Activated naive CD8-positive, alpha-beta T cell treated with anti-CD3 and anti-CD28 coated beads for 36 hours (primary cell): ENCODE measurements at regions not wholly inside any gene's neighbourhood (a gene's known extent, or its start where the extent isn't known, plus 50 kb on each side); places are given as distances from the start of the nearest gene placed in this dataset.
A peak's percentile ranks its signal among the peaks of the same experiment; 100 is the strongest.

Experiments
- DNase-seq: peaks from one replicate; pipeline ENCODE4 v3.0.0; 2021
- H3K27ac Mint-ChIP-seq: one replicate; pipeline ENCODE4 v1.8.0; 2022; ENCODE audit warnings: mild to moderate bottlenecking, moderate library complexity, mixed read lengths
- H3K27me3 Mint-ChIP-seq: one replicate; pipeline ENCODE4 v1.8.0; 2022; ENCODE audit warnings: mild to moderate bottlenecking, mixed read lengths
- H3K36me3 Mint-ChIP-seq: one replicate; pipeline ENCODE4 v1.8.0; 2021; ENCODE audit warnings: mild to moderate bottlenecking, mixed read lengths
- H3K4me1 Mint-ChIP-seq: one replicate; pipeline ENCODE4 v1.8.0; 2021; ENCODE audit warnings: mixed read lengths
- H3K4me3 Mint-ChIP-seq: one replicate; pipeline ENCODE4 v1.8.0; 2022; ENCODE audit warnings: mild to moderate bottlenecking, moderate library complexity, mixed read lengths
- H3K9me3 Mint-ChIP-seq: one replicate; pipeline ENCODE4 v1.8.0; 2022; ENCODE audit warnings: mixed read lengths

GRCh38 chr15:89404023-89404422, 69.4 kb upstream of the POLG start:
- DNase-seq, result no peak
- Mint-ChIP-seq H3K27me3 (peaks cover 95% of the 10 kb centered on the region), H3K4me1 (peaks cover 41% of the 10 kb centered on the region), H3K27ac (no peak overlapping the region), H3K36me3 (no peaks in the 10 kb centered on the region), H3K9me3 (no peaks in the 10 kb centered on the region), H3K4me3 (no peak overlapping the region)

GRCh38 chr15:89402518-89402805, 67.8 kb upstream of the POLG start:
- Mint-ChIP-seq H3K27me3 (peaks cover 91% of the 10 kb centered on the region), H3K4me3 (no peak overlapping the region), H3K27ac (no peak overlapping the region), H3K36me3 (no peaks in the 10 kb centered on the region), H3K4me1 (peaks cover 30% of the 10 kb centered on the region), H3K9me3 (no peaks in the 10 kb centered on the region)
- DNase-seq, result no peak

GRCh38 chr15:89401631-89402517, 67.2 kb upstream of the POLG start:
- Mint-ChIP-seq H3K4me1 (peaks cover 27% of the 10 kb centered on the region), H3K27me3 (peaks cover 85% of the 10 kb centered on the region), H3K36me3 (no peaks in the 10 kb centered on the region), H3K9me3 (no peaks in the 10 kb centered on the region), H3K4me3 (no peak overlapping the region), H3K27ac (no peak overlapping the region)
- DNase-seq, result no peak

GRCh38 chr15:89400782-89401545, 66.3 kb upstream of the POLG start:
- no peaks in the 10 kb centered on the region for H3K36me3 Mint-ChIP-seq
- peaks cover 76% of the 10 kb centered on the region for H3K27me3 Mint-ChIP-seq

DNA sequence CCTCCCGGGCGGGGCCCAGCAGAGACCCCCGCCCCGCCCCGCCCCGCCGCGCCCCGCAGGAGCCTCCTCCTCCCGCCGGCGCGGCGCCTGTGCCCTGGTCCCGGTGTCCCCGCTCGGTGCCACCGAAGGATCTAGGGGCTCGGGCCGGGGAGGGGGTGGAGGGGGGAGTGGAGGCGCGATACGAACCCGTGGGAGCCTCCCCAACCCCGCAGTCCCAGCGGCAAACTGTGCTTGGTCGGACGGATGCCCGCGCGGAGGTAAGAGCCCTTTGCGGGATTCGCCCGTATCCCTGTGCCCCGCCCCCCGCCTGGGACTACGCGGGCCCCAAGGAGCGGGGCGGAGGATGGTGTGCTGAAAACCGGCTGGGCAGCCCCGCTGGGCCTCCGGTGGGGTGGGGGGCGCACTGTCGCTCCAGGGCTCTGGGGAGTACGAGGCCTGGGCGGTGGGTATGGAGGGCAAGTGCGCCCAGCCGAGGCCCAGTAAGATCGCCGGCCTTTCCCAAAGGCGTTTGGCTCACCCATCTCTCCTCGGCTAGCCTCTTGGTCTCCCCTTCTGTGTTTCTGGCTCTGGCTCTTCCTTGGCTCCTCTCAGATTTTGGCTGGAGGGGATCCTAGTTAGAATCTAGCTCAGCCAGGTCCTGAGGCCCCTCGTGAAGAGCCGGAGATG, 65.6 kb upstream of the POLG start:
- H3K36me3 Mint-ChIP-seq, result no peaks in the 10 kb centered on the region
- DNase-seq, result no peak
- no peaks in the 10 kb centered on the region for H3K9me3 Mint-ChIP-seq
- peaks cover 69% of the 10 kb centered on the region for H3K27me3 Mint-ChIP-seq
- peaks cover 16% of the 10 kb centered on the region for H3K4me1 Mint-ChIP-seq
- H3K27ac Mint-ChIP-seq, result no peak overlapping the region
- peak overlapping the region; percentile 61 for H3K4me3 Mint-ChIP-seq

More at GRCh38 chr15:89400782-89401545, 66.3 kb upstream of the POLG start:
- H3K4me1 Mint-ChIP-seq, result peaks cover 18% of the 10 kb centered on the region
- H3K9me3 Mint-ChIP-seq, result no peaks in the 10 kb centered on the region
- no peak for DNase-seq
- H3K27ac Mint-ChIP-seq, result no peak overlapping the region
- peak overlapping the region; percentile 61 for H3K4me3 Mint-ChIP-seq

DNA sequence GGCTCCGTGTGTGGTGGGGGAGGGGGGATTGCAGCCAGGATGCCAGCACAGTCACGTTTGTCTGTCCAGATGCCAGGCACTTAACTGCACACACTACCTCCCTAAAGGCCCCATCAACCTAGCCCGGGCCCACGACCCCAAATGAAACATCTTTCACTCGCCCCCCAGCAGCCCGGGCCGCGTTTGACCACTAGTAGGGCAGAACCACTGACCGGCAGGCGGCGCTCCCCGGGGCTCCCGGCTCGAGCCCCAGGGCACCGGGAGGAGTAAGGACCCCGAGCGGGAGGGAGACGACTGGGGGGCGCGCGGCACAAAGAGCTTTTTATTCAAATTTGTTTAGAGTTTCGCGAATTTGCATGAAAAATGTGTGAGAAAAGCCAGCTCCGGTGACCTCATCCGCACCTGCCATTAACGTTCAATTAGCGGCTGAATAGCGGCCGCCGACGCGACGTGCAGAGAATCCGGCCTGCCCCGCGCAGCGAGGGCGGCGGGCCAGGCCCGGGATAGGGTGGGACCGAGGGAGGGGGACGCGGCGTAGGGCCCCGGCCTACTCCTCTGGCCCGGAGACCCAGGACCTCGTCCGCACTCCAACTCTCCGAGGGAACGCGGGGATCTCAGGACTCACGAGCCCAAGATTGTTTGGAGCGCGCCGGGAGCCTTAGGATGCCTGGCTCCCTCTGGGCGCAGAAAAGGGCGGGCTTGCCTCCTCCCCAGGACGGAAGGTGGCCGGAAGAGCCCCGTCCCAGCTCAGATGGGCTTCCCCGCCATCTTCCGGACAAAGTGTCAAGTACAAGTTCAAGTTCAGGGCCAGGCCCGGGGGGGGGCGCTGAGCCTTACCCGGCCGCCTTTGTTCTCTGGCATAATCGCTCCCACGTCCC, 64.9 kb upstream of the POLG start:
- no peaks in the 10 kb centered on the region for H3K36me3 Mint-ChIP-seq
- peaks cover 61% of the 10 kb centered on the region for H3K27me3 Mint-ChIP-seq
- H3K9me3 Mint-ChIP-seq, result no peaks in the 10 kb centered on the region
- DNase-seq, result peak; percentile 49
- peaks cover 16% of the 10 kb centered on the region for H3K4me1 Mint-ChIP-seq
- no peak overlapping the region for H3K27ac Mint-ChIP-seq
- H3K4me3 Mint-ChIP-seq, result peak overlapping the region; percentile 69

DNA sequence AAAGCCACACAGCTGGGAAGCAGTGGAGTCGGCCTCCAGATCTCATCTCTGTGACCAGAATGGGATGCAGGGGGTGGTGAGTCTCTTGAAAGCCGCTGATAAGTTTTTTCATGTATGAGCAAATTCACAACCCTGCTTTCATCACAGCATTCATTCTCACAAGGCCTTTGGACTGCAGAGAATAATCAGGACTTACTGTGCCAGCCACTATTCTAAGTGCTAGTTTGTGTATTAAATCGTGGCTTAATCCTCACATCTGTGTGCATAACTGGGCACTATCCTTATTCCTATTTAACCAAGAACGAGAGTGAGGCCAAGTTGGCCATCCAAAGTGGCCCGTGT, 64.2 kb upstream of the POLG start:
- DNase-seq, result no peak

DNA sequence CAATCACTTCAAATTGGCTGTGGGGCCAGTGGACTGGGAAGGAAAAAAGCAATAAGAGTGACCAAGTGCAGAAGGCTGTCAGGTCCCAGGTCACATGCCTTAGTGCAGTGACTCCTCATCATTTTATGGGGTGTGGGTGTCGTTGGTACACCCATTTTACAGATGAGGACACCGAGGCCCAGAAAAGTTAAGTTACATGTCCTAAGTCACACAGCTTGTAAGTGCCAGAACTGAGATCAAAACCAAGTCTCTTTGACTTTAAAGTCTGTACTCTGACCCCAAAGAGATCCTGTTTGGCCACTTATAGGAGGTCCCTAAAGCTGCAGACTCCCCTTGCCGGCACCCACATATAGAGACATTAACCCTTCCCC, 63.0 kb upstream of the POLG start:
- Mint-ChIP-seq H3K27me3 (peaks cover 43% of the 10 kb centered on the region), H3K9me3 (no peaks in the 10 kb centered on the region), H3K36me3 (no peaks in the 10 kb centered on the region), H3K4me1 (peaks cover 13% of the 10 kb centered on the region), H3K27ac (no peak overlapping the region), H3K4me3 (no peak overlapping the region)
- DNase-seq, result no peak

More for the DNA sequence above, 64.2 kb upstream of the POLG start:
- no peaks in the 10 kb centered on the region for H3K9me3 Mint-ChIP-seq
- H3K27me3 Mint-ChIP-seq, result peaks cover 55% of the 10 kb centered on the region
- no peaks in the 10 kb centered on the region for H3K36me3 Mint-ChIP-seq
- peaks cover 16% of the 10 kb centered on the region for H3K4me1 Mint-ChIP-seq
- H3K4me3 Mint-ChIP-seq, result peak overlapping the region; percentile 29
- no peak overlapping the region for H3K27ac Mint-ChIP-seq

GRCh38 chr15:89396723-89397652, 62.4 kb upstream of the POLG start:
- no peak for DNase-seq
- Mint-ChIP-seq H3K27me3 (peaks cover 36% of the 10 kb centered on the region), H3K27ac (no peak overlapping the region), H3K4me3 (no peak overlapping the region), H3K9me3 (no peaks in the 10 kb centered on the region), H3K4me1 (peaks cover 8% of the 10 kb centered on the region), H3K36me3 (no peaks in the 10 kb centered on the region)

DNA sequence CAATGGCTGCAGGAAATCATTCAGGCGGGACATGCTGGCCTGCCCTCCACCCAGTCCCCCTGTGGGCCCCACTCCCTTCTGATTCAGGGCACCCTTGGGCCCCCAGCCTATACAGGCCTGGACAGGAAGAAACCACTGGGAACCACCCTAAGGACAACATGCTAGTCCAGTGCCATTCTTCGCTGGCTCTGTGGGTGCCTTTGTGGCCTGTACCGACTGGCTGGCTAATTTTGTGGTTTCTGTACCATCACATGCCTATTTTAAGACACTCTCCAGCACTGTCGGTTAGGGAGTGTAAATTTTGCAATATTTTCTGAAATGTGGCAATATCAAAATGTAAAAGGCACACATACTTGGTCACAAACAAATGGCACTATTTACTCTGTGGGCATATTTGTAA, 61.4 kb upstream of the POLG start:
- DNase-seq, result no peak
- Mint-ChIP-seq H3K27me3 (peaks cover 26% of the 10 kb centered on the region), H3K4me1 (no peaks in the 10 kb centered on the region), H3K36me3 (no peaks in the 10 kb centered on the region), H3K9me3 (no peaks in the 10 kb centered on the region), H3K27ac (no peak overlapping the region), H3K4me3 (no peak overlapping the region)

GRCh38 chr15:89395461-89395871, 60.8 kb upstream of the POLG start:
- H3K9me3 Mint-ChIP-seq, result no peaks in the 10 kb centered on the region
- no peak overlapping the region for H3K4me3 Mint-ChIP-seq
- H3K27me3 Mint-ChIP-seq, result peaks cover 21% of the 10 kb centered on the region
- no peak for DNase-seq
- H3K27ac Mint-ChIP-seq, result no peak overlapping the region
- H3K36me3 Mint-ChIP-seq, result no peaks in the 10 kb centered on the region
- H3K4me1 Mint-ChIP-seq, result no peaks in the 10 kb centered on the region

GRCh38 chr15:89395031-89395430, 60.4 kb upstream of the POLG start:
- Mint-ChIP-seq H3K36me3 (no peaks in the 10 kb centered on the region), H3K4me3 (no peak overlapping the region), H3K27ac (no peak overlapping the region), H3K4me1 (no peaks in the 10 kb centered on the region), H3K9me3 (no peaks in the 10 kb centered on the region), H3K27me3 (peaks cover 21% of the 10 kb centered on the region)
- no peak for DNase-seq

- Mint-ChIP-seq H3K36me3 (no peaks in the 10 kb centered on the region), H3K4me1 (no peaks in the 10 kb centered on the region)
Observed at GRCh38 chr15:89393056-89393455, 58.4 kb upstream of the POLG start.

More at GRCh38 chr15:89393056-89393455, 58.4 kb upstream of the POLG start:
- no peak for DNase-seq
- no peak overlapping the region for H3K4me3 Mint-ChIP-seq
- no peaks in the 10 kb centered on the region for H3K9me3 Mint-ChIP-seq
- H3K27me3 Mint-ChIP-seq, result peaks cover 6% of the 10 kb centered on the region
- H3K27ac Mint-ChIP-seq, result no peak overlapping the region
